NT2/D1 (cell line): ENCODE measurements at regions not wholly inside any gene's neighbourhood (a gene's known extent, or its start where the extent isn't known, plus 50 kb on each side); places are given as distances from the start of the nearest gene placed in this dataset.

Source experiments
- YY1 ChIP-seq: IDR thresholded peaks from 2 replicates; pipeline ENCODE4 v1.6.1; 2011; ENCODE audit not compliant: insufficient read length, insufficient read depth
- ZNF274 ChIP-seq: IDR thresholded peaks from 2 replicates; pipeline ENCODE4 v1.6.1; 2011; ENCODE audit warnings: mild to moderate bottlenecking, low read depth, low read length

- no peak for TF ChIP-seq ZNF274
- no peak for TF ChIP-seq YY1
Measured at GRCh38 chr21:15219894-15220293, 155.1 kb upstream of the NRIP1 start.
